SK-N-SH treated with all-trans-retinoic acid at 6 μM for 48 hours (cell line): ENCODE measurements at regions not wholly inside any gene's neighbourhood (a gene's known extent, or its start where the extent isn't known, plus 50 kb on each side); places are given as distances from the start of the nearest gene placed in this dataset.

Experiments
- ATAC-seq: fragments of 200-7000 bp; cut with Tn5 transposase; 3 replicates; pipeline ENCODE4 v1.9.1; 2020; ENCODE audit warnings: mild to moderate bottlenecking, moderate library complexity
- BACH2 ChIP-seq: fragments of 250-450 bp; sonication (Bioruptor Pico); IDR thresholded peaks from 2 replicates; pipeline ENCODE4 v1.9.0; 2021; ENCODE audit warnings: mild to moderate bottlenecking, borderline replicate concordance
- CSDC2 ChIP-seq: fragments of 250-450 bp; sonication (Bioruptor Pico); IDR thresholded peaks from 2 replicates; pipeline ENCODE4 v1.5.0; 2020; ENCODE audit warnings: mild to moderate bottlenecking, moderate library complexity
- GLIS3 ChIP-seq: fragments of 250-450 bp; sonication (Bioruptor Pico); IDR thresholded peaks from 2 replicates; pipeline ENCODE4 v1.5.0; 2020; ENCODE audit warnings: mild to moderate bottlenecking, moderate library complexity
- ISL1 ChIP-seq: fragments of 250-450 bp; sonication (Bioruptor Pico); IDR thresholded peaks from 2 replicates; pipeline ENCODE4 v2.1.2; 2022; ENCODE audit warnings: mild to moderate bottlenecking, moderate library complexity
- OSR1 ChIP-seq: fragments of 250-450 bp; sonication (Bioruptor Pico); IDR thresholded peaks from 2 replicates; pipeline ENCODE4 v1.8.0; 2022; ENCODE audit warnings: moderate library complexity, mild to moderate bottlenecking, inconsistent platforms
- RARB ChIP-seq: fragments of 250-450 bp; sonication (Bioruptor Pico); IDR thresholded peaks from 2 replicates; pipeline ENCODE4 v1.8.0; 2021; ENCODE audit warnings: mild to moderate bottlenecking, moderate library complexity
- SNAI2 ChIP-seq: fragments of 250-450 bp; sonication (Bioruptor Pico); IDR thresholded peaks from 2 replicates; pipeline ENCODE4 v1.5.0; 2020; ENCODE audit warnings: mild to moderate bottlenecking, moderate library complexity
- TCF4 ChIP-seq: fragments of 250-450 bp; sonication (Bioruptor Pico); IDR thresholded peaks from 2 replicates; pipeline ENCODE4 v1.8.0; 2021; ENCODE audit warnings: mild to moderate bottlenecking, moderate library complexity, borderline replicate concordance
- TOX ChIP-seq: fragments of 250-450 bp; sonication (Bioruptor Pico); IDR thresholded peaks from 2 replicates; pipeline ENCODE4 v1.8.0; 2021; ENCODE audit warnings: mild to moderate bottlenecking, moderate library complexity, borderline replicate concordance
- ZC3H10 ChIP-seq: fragments of 250-450 bp; sonication (Bioruptor Pico); IDR thresholded peaks from 2 replicates; pipeline ENCODE4 v1.5.1; 2021; ENCODE audit warnings: mild to moderate bottlenecking, moderate library complexity
- ZFP3 ChIP-seq: fragments of 250-450 bp; sonication (Bioruptor Pico); IDR thresholded peaks from 2 replicates; pipeline ENCODE4 v1.5.0; 2020; ENCODE audit warnings: mild to moderate bottlenecking, moderate library complexity
- ZNF70 ChIP-seq: fragments of 450-650 bp; formaldehyde crosslinking; IDR thresholded peaks from 2 replicates; pipeline ENCODE4 v1.5.0; 2020; ENCODE audit warnings: mild to moderate bottlenecking, moderate library complexity
- ZNF8 ChIP-seq: fragments of 450-650 bp; formaldehyde crosslinking; IDR thresholded peaks from 2 replicates; pipeline ENCODE4 v1.5.0; 2020; ENCODE audit warnings: mild to moderate bottlenecking, moderate library complexity
- TF ChIP-seq, protein P1 (sequence below): fragments of 250-450 bp; sonication (Bioruptor Pico); IDR thresholded peaks from 2 replicates; pipeline ENCODE4 v1.8.0; 2021; ENCODE audit warnings: low read depth, mild to moderate bottlenecking, moderate library complexity, borderline replicate concordance
- TF ChIP-seq, protein P2 (sequence below): fragments of 250-450 bp; sonication (Bioruptor Pico); IDR thresholded peaks from 2 replicates; pipeline ENCODE4 v1.5.0; 2020; ENCODE audit warnings: mild to moderate bottlenecking, moderate library complexity
- TF ChIP-seq, protein P3 (sequence below): fragments of 250-450 bp; sonication (Bioruptor Pico); IDR thresholded peaks from 2 replicates; pipeline ENCODE4 v1.8.0; 2020; ENCODE audit warnings: mild to moderate bottlenecking, moderate library complexity, borderline replicate concordance
- TF ChIP-seq, protein P4 (sequence below): fragments of 250-450 bp; sonication (Bioruptor Pico); IDR thresholded peaks from 2 replicates; pipeline ENCODE4 v1.5.1; 2021; ENCODE audit warnings: mild to moderate bottlenecking, moderate library complexity

DNA sequence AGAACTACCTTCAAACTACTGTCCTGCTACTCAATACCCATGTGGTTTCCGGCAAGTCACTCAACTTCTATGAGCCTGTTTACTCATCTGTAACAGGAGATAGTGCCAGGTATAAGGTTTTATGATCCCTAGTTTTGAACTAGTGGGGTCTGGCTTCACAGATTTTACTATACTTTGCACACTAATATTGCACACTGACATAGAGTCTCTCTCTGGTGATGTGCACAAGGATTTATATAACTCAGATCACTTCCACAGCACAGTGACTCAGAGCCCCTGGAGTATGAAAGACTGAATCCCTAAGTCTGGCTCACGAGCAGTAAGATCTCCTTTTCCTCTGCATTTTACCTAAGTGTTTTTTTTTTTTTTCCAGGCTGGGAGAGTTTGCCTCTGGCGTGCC, 69.7 kb upstream of the SLC38A2 start:
- peak; percentile 82 for ATAC-seq
- TF ChIP-seq, protein P1, sequence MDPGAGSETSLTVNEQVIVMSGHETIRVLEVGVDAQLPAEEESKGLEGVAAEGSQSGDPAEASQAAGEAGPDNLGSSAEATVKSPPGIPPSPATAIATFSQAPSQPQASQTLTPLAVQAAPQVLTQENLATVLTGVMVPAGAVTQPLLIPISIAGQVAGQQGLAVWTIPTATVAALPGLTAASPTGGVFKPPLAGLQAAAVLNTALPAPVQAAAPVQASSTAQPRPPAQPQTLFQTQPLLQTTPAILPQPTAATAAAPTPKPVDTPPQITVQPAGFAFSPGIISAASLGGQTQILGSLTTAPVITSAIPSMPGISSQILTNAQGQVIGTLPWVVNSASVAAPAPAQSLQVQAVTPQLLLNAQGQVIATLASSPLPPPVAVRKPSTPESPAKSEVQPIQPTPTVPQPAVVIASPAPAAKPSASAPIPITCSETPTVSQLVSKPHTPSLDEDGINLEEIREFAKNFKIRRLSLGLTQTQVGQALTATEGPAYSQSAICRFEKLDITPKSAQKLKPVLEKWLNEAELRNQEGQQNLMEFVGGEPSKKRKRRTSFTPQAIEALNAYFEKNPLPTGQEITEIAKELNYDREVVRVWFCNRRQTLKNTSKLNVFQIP (CRISPR knock-in tag): no peak
- TF ChIP-seq OSR1 (CRISPR knock-in tag): no peak

DNA sequence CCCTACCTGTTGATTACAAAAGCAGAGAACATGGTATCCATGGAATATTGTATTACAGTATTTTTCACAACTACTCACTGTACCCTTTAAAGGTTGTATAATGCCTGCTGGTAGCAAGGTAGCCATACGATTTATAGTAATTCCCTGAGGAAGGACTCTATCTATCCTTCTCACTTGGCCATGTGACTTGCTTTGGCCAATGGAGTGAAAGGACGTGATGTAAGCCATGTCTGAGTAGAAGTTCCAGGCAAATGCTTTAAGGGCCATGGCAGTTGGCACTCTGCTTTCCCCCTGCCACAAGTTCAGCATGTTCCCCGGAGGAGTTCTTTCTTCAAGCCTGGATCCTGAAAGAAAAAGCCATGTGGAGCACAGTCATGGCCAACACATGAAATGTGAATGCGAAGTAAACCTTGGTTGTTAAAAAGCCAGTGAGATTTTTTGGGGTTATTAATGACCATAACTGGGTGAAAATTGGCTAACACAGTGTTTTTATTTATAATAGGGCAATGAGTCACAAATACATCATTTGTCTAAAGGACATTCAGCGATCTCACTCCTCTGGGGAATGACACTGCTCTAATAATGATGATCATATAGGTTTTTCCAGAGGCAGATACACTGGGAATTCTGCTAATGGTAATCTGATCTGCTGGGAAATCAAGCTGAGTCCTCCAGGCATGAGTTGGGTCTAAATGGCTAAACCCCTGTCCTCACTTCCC, 67.4 kb upstream of the SLC38A2 start:
- TF ChIP-seq, protein P2, sequence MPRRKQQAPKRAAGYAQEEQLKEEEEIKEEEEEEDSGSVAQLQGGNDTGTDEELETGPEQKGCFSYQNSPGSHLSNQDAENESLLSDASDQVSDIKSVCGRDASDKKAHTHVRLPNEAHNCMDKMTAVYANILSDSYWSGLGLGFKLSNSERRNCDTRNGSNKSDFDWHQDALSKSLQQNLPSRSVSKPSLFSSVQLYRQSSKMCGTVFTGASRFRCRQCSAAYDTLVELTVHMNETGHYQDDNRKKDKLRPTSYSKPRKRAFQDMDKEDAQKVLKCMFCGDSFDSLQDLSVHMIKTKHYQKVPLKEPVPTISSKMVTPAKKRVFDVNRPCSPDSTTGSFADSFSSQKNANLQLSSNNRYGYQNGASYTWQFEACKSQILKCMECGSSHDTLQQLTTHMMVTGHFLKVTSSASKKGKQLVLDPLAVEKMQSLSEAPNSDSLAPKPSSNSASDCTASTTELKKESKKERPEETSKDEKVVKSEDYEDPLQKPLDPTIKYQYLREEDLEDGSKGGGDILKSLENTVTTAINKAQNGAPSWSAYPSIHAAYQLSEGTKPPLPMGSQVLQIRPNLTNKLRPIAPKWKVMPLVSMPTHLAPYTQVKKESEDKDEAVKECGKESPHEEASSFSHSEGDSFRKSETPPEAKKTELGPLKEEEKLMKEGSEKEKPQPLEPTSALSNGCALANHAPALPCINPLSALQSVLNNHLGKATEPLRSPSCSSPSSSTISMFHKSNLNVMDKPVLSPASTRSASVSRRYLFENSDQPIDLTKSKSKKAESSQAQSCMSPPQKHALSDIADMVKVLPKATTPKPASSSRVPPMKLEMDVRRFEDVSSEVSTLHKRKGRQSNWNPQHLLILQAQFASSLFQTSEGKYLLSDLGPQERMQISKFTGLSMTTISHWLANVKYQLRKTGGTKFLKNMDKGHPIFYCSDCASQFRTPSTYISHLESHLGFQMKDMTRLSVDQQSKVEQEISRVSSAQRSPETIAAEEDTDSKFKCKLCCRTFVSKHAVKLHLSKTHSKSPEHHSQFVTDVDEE (CRISPR knock-in tag): no peak
- TF ChIP-seq ZNF8: no peak
- no peak for TF ChIP-seq ISL1 (CRISPR knock-in tag)
- TF ChIP-seq OSR1 (CRISPR knock-in tag): no peak
- no peak for TF ChIP-seq ZC3H10 (CRISPR knock-in tag)
- TF ChIP-seq ZNF70 (CRISPR knock-in tag): no peak
- TF ChIP-seq, protein P3, sequence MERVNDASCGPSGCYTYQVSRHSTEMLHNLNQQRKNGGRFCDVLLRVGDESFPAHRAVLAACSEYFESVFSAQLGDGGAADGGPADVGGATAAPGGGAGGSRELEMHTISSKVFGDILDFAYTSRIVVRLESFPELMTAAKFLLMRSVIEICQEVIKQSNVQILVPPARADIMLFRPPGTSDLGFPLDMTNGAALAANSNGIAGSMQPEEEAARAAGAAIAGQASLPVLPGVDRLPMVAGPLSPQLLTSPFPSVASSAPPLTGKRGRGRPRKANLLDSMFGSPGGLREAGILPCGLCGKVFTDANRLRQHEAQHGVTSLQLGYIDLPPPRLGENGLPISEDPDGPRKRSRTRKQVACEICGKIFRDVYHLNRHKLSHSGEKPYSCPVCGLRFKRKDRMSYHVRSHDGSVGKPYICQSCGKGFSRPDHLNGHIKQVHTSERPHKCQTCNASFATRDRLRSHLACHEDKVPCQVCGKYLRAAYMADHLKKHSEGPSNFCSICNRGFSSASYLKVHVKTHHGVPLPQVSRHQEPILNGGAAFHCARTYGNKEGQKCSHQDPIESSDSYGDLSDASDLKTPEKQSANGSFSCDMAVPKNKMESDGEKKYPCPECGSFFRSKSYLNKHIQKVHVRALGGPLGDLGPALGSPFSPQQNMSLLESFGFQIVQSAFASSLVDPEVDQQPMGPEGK (CRISPR knock-in tag): no peak
- TF ChIP-seq TOX (CRISPR knock-in tag): no peak
- no peak for TF ChIP-seq BACH2 (CRISPR knock-in tag)
- TF ChIP-seq CSDC2 (CRISPR knock-in tag): no peak
- TF ChIP-seq, protein P4, sequence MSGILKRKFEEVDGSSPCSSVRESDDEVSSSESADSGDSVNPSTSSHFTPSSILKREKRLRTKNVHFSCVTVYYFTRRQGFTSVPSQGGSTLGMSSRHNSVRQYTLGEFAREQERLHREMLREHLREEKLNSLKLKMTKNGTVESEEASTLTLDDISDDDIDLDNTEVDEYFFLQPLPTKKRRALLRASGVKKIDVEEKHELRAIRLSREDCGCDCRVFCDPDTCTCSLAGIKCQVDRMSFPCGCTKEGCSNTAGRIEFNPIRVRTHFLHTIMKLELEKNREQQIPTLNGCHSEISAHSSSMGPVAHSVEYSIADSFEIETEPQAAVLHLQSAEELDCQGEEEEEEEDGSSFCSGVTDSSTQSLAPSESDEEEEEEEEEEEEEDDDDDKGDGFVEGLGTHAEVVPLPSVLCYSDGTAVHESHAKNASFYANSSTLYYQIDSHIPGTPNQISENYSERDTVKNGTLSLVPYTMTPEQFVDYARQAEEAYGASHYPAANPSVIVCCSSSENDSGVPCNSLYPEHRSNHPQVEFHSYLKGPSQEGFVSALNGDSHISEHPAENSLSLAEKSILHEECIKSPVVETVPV (CRISPR knock-in tag): no peak
- TF ChIP-seq, protein P1 (CRISPR knock-in tag): no peak
- TF ChIP-seq GLIS3 (CRISPR knock-in tag): no peak
- TF ChIP-seq, all 23 proteins: peak for 0
- ATAC-seq: no peak

DNA sequence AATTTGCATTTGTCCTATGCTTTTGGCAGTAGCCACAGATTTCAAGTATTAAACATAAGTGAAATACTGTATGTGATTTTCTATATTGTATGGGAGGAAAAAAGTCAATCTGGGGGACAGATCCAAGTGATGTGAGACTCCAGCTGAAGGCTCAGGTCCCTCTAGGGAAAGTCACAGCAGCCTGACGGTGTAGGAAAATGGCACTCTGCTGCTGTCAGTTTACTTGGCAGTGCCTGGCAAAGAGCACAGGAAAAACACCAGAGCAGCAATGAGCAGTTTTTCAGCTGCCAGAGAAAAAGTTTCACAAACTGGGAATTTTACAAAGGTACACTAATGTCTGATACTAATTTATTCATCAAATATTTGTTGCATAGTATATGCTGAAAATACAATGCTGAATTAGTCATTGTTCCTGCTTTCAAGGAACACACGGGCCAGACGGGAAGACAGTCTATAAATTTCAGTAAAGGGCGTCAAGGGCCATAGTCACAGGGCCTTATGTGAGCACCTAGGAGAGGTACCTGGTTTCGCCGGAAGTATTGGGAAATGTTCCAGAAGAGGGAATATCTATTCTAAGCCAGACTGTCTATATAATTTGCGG, 66.2 kb upstream of the SLC38A2 start:
- TF ChIP-seq GLIS3 (CRISPR knock-in tag) (no peak), SNAI2 (CRISPR knock-in tag) (no peak)
- TF ChIP-seq, protein P1 (CRISPR knock-in tag): no peak
- TF ChIP-seq, all 23 proteins: peak for 0
- no peak for ATAC-seq

DNA sequence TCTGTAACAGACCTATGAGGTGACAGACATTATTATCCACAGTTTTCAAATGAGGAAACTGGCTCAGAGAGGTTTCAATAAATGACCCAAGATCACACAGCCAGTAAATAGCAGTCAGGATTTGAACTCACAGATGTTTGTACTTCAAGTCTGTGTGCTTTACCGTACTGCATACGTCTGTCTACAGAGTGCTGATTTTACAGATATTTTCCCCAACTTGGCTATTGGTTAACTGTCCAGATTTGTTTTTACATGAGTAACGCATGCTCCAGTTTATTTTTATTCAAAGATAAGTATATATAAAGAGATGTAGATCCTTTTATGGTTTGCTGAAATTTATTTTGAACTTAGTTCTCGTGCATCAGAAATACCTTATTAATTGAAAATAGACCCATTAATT, 65.7 kb upstream of the SLC38A2 start:
- no peak for ATAC-seq
- TF ChIP-seq OSR1 (CRISPR knock-in tag): no peak
- no peak for TF ChIP-seq BACH2 (CRISPR knock-in tag)
- TF ChIP-seq ZC3H10 (CRISPR knock-in tag): no peak
- no peak for TF ChIP-seq ISL1 (CRISPR knock-in tag)
- no peak for TF ChIP-seq TCF4 (CRISPR knock-in tag)
- no peak for TF ChIP-seq ZFP3
- no peak for TF ChIP-seq RARB (CRISPR knock-in tag)
